Lower lobe of right lung (tissue), 2 donors: ENCODE measurements at regions not wholly inside any gene's neighbourhood (a gene's known extent, or its start where the extent isn't known, plus 50 kb on each side); places are given as distances from the start of the nearest gene placed in this dataset.

ENCODE experiments used
- ATAC-seq, 2 donors: fragments of 200-7000 bp; cut with Tn5 transposase; one replicate each; pipeline ENCODE4 v1.9.1; 2020 to 2022; ENCODE audit warnings: mild to moderate bottlenecking in 2 of 2, moderate library complexity in 2 of 2
- DNase-seq: peaks from one replicate; pipeline ENCODE4 v3.0.0-alpha.2; 2020
- H3K27ac ChIP-seq: fragments of 200-600 bp; one replicate; pipeline ENCODE4 v1.8.0; 2022
- H3K27me3 ChIP-seq: fragments of 200-600 bp; one replicate; pipeline ENCODE4 v1.8.0; 2022; ENCODE audit warnings: low read depth
- H3K36me3 ChIP-seq: fragments of 200-600 bp; one replicate; pipeline ENCODE4 v1.8.0; 2022; ENCODE audit warnings: mild to moderate bottlenecking
- H3K4me1 ChIP-seq: fragments of 200-600 bp; one replicate; pipeline ENCODE4 v1.8.0; 2022
- H3K4me3 ChIP-seq: fragments of 200-600 bp; one replicate; pipeline ENCODE4 v1.8.0; 2022; ENCODE audit warnings: mild to moderate bottlenecking
- H3K9me3 ChIP-seq: fragments of 200-600 bp; one replicate; pipeline ENCODE4 v1.8.0; 2022
- CTCF ChIP-seq: fragments of 200-600 bp; IDR thresholded peaks from one replicate; pipeline ENCODE4 v1.8.0; 2022; ENCODE audit warnings: antibody characterized with exemption, mild to moderate bottlenecking
- intact Hi-C: fragments of 100-400 bp; cut with DNase I; formaldehyde crosslinking; loops from one replicate; pipeline ENCODE4 v1.11.0; 2022
- donor health status: DM: no; HTN: yes; CAD: no; lungs with severe emphysema.

GRCh38 chr4:121277194-121278105 lies 103.4 kb downstream of the QRFPR start:
- TF ChIP-seq CTCF = no peak
- Histone ChIP-seq H3K4me1 (no peaks in the 10 kb centered on the region), H3K27ac (no peak overlapping the region), H3K36me3 (no peaks in the 10 kb centered on the region), H3K9me3 (no peaks in the 10 kb centered on the region), H3K27me3 (no peaks in the 10 kb centered on the region), H3K4me3 (no peak overlapping the region)
- DNase-seq (no peak), ATAC-seq (no peak)
- intact Hi-C loops = no loop called here

- intact Hi-C loops = no loop called here
- Histone ChIP-seq H3K36me3 (no peaks in the 10 kb centered on the region), H3K27me3 (no peaks in the 10 kb centered on the region), H3K9me3 (no peaks in the 10 kb centered on the region), H3K4me3 (no peak overlapping the region), H3K4me1 (no peaks in the 10 kb centered on the region), H3K27ac (no peak overlapping the region)
- ATAC-seq (peak in 1 of 2 donors; percentile 24), DNase-seq (no peak)
- no peak for TF ChIP-seq CTCF
These were observed 107.6 kb downstream of the QRFPR start for GRCh38 chr4:121273191-121273590.

- Histone ChIP-seq H3K4me3 (no peak overlapping the region), H3K27me3 (no peaks in the 10 kb centered on the region), H3K36me3 (no peaks in the 10 kb centered on the region), H3K9me3 (no peaks in the 10 kb centered on the region), H3K27ac (no peak overlapping the region), H3K4me1 (no peaks in the 10 kb centered on the region)
- TF ChIP-seq CTCF = no peak
- ATAC-seq (peak in 1 of 2 donors; percentile 80), DNase-seq (no peak)
- intact Hi-C loops = no loop called here
These were observed 108.3 kb downstream of the QRFPR start for GRCh38 chr4:121272526-121272925.

GRCh38 chr4:121270389-121270788 lies 106.3 kb upstream of the TNIP3 start:
- no peaks in the 10 kb centered on the region for H3K27me3 ChIP-seq
- H3K4me1 ChIP-seq = no peaks in the 10 kb centered on the region
- H3K36me3 ChIP-seq = no peaks in the 10 kb centered on the region
- intact Hi-C loops = no loop called here
- no peak overlapping the region for H3K27ac ChIP-seq
- no peak for ATAC-seq
- no peaks in the 10 kb centered on the region for H3K9me3 ChIP-seq
- DNase-seq = no peak
- no peak overlapping the region for H3K4me3 ChIP-seq
- TF ChIP-seq CTCF = no peak

GRCh38 chr4:121269001-121269400 lies 104.9 kb upstream of the TNIP3 start:
- DNase-seq (no peak), ATAC-seq (no peak)
- no peak overlapping the region for H3K4me3 ChIP-seq
- no peak for TF ChIP-seq CTCF
- no peaks in the 10 kb centered on the region for H3K9me3 ChIP-seq
- intact Hi-C loops = no loop called here
- H3K36me3 ChIP-seq = no peaks in the 10 kb centered on the region
- H3K4me1 ChIP-seq = no peaks in the 10 kb centered on the region
- H3K27me3 ChIP-seq = no peaks in the 10 kb centered on the region
- no peak overlapping the region for H3K27ac ChIP-seq
